ENCODE measurements at regions not wholly inside any gene's neighbourhood (a gene's known extent, or its start where the extent isn't known, plus 50 kb on each side); places are given as distances from the start of the nearest gene placed in this dataset.

- no peak for DNase-seq (ENCODE audit: low read depth in 4 of 4, low spot score in 3 of 4)
Observed at GRCh38 chr2:176699098-176699497, 429.9 kb downstream of the MTX2 start.

DNA sequence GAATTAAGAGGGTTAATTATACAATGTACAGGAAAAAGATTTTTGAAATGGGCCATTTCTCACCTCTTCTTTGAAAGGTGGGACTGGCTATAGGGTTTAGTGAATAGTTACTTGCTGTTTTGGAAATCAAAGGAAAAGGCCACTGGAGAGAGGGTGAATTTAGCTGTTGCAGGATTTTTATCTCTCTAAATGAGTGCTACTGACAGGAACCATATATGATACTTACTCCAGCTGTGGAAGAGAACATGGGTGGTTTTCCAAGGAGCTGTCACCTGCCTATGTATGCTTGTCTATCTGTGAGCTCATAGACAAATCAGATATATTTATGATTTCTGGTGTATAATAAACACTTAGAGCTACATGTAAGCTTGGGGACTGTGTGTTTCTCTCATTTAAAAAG lies 430.4 kb downstream of the MTX2 start:
- no peak for DNase-seq (ENCODE audit: low read depth in 4 of 4, low spot score in 3 of 4)

DNA sequence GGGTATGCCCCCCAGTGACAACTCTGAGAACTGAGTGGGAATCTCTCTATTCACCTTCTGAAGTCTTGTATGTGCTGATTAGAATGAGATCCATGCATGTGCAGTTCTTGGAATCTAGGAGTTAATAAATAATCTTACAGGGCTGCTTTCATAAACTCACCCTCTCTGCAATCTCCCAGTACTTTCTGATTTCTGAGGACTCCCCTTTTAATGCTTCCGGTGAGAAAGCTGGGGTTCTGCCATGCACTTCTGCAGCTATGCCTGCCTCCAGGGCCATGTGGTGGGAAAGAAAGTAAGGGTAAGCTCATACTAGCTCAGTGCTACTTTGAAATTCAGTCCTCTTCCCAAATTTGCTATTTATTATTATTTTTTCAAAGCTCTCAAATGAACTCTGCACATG lies 432.9 kb downstream of the MTX2 start:
- no peak for DNase-seq (ENCODE audit: low read depth in 4 of 4, low spot score in 3 of 4)

DNA sequence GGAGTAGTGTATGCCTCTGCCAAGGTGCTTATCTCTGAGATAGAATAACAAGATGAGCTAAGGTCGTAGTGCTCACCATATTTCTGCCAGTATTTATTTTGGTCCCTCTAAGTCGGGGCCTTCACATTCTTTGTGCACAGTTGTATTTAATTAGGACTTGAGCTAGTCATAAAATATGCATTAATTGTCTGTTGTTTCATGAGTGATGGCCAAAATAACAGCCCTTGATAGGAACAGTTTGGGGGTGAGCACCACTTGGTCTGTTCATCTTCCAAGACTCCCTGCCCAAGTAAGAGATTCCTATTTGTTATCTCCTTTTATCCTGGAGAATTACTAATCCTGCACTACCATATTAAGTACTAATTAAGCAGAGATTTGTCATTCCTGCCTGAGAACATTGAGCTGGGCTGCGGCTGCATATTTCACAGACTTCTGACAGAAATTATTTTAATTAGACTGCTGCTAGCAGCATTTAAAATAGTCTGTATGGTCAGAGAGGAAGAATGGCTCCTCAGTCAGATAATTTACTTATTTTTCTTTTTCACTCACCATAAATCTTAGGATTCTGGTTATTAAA lies 435.1 kb downstream of the MTX2 start:
- peak; percentile 28 to 51 (median 38) for DNase-seq (ENCODE audit: low read depth in 4 of 4, low spot score in 3 of 4)

- DNase-seq (ENCODE audit: low read depth in 4 of 4, low spot score in 3 of 4): no peak
Observed at GRCh38 chr2:176709149-176709951, 440.1 kb downstream of the MTX2 start.

- DNase-seq (ENCODE audit: low read depth in 4 of 4, low spot score in 3 of 4): no peak
Observed at GRCh38 chr2:176709991-176710390, 440.7 kb downstream of the MTX2 start.

- no peak for DNase-seq (ENCODE audit: low read depth in 4 of 4, low spot score in 3 of 4)
Observed at GRCh38 chr2:176710657-176711186, 441.5 kb downstream of the MTX2 start.

- DNase-seq (ENCODE audit: low read depth in 4 of 4, low spot score in 3 of 4): no peak
Observed at GRCh38 chr2:176725873-176726645, 456.8 kb downstream of the MTX2 start.

GRCh38 chr2:176727696-176728095 lies 458.5 kb downstream of the MTX2 start:
- no peak for DNase-seq (ENCODE audit: low read depth in 4 of 4, low spot score in 3 of 4)

- peak in 3 of 4 donors; percentile 34 to 58 (median 41) for DNase-seq (ENCODE audit: low read depth in 4 of 4, low spot score in 3 of 4)
Observed at GRCh38 chr2:176729706-176730569, 460.7 kb downstream of the MTX2 start.

DNA sequence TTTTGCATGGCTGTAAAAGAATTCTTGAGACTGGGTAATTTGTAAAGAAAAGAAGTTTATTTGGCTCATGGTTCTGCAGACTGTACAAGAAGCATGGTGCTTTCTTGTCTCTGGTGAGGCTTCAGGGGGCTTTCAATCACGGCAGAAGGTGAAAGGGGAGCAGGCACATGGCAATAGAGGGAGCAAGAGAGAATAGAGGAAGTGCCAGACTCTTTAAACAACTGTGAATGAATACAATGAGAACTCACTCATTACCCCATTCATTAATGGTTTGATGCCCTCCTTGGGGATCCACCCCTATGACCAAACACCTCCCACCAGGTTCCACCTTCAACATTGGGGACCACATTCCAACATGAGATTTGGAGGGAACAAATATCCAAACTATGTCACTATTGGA lies 463.5 kb downstream of the MTX2 start:
- no peak for DNase-seq (ENCODE audit: low read depth in 4 of 4, low spot score in 3 of 4)

GRCh38 chr2:176733698-176734430 lies 464.6 kb downstream of the MTX2 start:
- no peak for DNase-seq (ENCODE audit: low read depth in 4 of 4, low spot score in 3 of 4)

GRCh38 chr2:176734868-176735267 lies 465.6 kb downstream of the MTX2 start:
- no peak for DNase-seq (ENCODE audit: low read depth in 4 of 4, low spot score in 3 of 4)

DNA sequence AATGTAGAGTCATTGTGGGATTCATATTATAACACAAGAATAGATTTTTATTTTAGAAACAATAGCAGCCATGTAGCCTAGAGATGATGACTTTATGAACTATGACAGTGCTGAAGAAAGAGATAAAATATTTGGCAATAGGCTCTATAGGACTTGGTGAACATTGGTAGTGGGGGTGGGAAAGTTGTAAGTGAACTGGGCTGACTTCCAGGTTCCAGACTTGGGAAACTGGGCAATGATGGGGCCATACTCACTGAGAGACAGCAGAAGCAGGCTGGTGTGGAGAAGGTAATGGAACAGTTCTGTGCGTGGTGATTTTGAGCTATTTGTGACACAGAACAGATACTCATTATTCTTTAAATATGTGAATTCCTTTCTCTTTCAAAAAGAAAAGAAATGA lies 470.3 kb upstream of the HNRNPA3 start:
- no peak for DNase-seq (ENCODE audit: low read depth in 4 of 4, low spot score in 3 of 4)

- DNase-seq (ENCODE audit: low read depth in 4 of 4, low spot score in 3 of 4): no peak
Observed at GRCh38 chr2:176743671-176744070, 468.9 kb upstream of the HNRNPA3 start.

- DNase-seq (ENCODE audit: low read depth in 4 of 4, low spot score in 3 of 4): no peak
Observed at GRCh38 chr2:176744146-176744545, 468.4 kb upstream of the HNRNPA3 start.

DNA sequence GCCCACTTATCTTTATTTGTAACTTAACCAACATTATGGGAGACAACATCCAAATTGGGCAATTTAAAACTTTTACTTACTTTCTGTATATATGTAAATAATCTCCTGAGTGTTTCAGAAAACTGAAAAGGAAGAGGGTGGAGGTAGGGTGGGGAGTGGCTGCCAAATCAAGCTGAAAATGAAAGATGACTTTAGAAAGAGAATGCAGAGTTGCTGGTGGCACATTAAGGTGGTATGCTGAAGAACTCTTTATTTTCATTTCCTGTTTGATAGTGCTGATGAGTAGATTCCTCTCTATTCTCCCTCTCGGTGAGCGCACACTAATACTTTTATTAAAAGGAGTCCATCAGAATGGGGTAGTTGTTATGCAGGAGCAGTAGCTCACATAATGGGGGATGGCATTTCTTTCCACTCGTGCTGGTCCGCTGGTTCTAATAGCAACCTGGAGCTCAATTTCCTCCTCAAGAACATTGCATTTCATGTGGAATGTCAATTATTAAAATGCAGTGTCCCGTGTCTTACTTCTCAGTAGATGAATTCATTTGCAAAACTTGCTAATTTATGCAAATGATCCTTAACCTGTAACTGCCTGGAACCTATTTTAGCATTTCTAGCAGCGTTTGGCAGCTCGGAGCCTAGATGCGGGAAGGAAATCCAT lies 466.9 kb upstream of the HNRNPA3 start:
- DNase-seq (ENCODE audit: low read depth in 4 of 4, low spot score in 3 of 4): no peak

DNA sequence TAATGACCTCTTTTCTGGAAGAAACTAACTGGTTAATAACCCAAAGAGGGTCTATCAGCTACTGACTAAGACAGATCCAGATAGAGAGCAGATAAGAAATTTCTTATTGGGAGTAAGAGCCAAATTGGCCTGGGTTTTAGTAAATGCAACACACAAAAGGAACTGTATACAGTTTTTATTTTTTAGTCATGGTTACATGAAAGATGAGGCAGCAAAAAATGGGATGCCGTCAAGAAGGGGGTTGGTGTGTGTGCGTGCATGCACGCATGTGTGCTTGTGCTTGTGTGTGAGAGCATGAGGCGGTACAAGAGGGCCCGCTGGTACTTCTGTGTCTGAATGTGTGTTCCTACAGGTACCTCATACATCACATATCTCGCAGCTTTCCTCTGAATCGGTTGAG lies 466.2 kb upstream of the HNRNPA3 start:
- no peak for DNase-seq (ENCODE audit: low read depth in 4 of 4, low spot score in 3 of 4)

- no peak for DNase-seq (ENCODE audit: low read depth in 4 of 4, low spot score in 3 of 4)
Observed at GRCh38 chr2:176747506-176747905, 465.1 kb upstream of the HNRNPA3 start.

Measured in right renal pelvis (tissue), 4 donors.